HG03571 (cell line): ENCODE measurements at regions not wholly inside any gene's neighbourhood (a gene's known extent, or its start where the extent isn't known, plus 50 kb on each side); places are given as distances from the start of the nearest gene placed in this dataset.

ENCODE experiments used
- ATAC-seq: cut with Tn5 transposase; IDR thresholded peaks from one replicate; pipeline ENCODE4 v1.9.1; 2021; ENCODE audit not compliant: unreplicated experiment

DNA sequence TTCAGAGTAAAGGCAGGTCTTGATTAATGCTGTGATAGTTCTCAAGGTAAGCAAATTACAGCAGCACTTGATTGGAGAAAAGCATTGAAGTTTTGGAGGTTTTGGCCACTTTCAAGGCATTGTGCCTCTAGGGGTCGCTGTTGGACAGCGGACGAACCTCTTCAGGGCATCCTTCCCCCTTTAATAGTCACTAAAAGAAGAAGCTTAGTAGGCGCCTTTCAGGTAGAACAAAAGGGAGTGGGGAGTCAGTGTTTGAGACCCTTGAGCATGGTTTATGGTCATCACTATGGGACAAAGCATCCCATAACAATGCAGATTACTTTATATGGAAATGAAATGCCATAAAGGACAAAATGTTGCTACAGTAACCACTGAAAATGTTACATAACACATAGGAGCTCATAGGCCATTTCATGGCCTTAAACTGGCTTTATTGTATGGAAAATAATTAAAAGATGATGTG lies 199.5 kb upstream of the DCN start:
- peak; percentile 87 for ATAC-seq

DNA sequence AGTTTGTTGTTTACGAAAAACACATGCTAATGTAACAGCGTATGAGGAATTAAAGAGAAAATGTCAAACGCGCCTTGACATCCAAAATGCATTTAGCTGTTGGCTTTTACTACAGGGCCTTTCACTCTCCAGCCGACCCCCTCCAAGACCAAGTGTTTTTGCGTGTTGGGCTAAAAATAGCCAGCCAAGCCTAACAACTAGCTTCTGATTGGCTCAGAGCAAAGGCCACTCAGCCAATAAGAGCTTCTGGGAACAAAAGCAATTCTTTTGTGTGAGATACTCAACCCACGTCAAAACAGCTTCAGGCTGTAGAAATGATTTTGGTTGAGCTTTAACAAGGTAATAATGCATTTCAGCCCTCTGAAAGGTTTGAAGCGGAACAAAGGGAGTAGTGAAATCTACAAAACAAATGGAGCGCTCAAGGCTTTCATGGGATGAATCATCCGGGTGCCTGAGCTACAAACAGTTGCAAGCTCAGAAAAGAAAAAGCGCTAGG lies 198.7 kb upstream of the DCN start:
- peak; percentile 44 for ATAC-seq

DNA sequence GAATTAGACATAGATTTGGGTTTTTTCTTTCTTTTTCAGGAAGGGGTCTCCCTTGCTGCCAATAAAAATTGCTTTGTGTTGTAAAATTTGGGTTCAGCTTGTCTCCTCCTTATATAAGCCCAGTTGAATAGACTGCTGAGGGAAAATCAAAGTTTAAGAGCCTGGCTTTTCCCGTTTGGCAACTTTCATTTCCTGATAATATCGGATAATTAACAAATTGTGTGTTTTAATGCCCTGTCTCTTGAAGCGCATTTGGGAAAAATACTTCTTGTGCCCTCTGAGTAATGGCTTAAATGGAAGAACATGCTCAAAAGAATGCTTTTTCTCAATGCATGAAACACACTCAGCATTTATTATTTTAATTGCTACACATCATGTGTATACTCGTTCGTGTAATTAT lies 198.0 kb upstream of the DCN start:
- ATAC-seq: no peak

DNA sequence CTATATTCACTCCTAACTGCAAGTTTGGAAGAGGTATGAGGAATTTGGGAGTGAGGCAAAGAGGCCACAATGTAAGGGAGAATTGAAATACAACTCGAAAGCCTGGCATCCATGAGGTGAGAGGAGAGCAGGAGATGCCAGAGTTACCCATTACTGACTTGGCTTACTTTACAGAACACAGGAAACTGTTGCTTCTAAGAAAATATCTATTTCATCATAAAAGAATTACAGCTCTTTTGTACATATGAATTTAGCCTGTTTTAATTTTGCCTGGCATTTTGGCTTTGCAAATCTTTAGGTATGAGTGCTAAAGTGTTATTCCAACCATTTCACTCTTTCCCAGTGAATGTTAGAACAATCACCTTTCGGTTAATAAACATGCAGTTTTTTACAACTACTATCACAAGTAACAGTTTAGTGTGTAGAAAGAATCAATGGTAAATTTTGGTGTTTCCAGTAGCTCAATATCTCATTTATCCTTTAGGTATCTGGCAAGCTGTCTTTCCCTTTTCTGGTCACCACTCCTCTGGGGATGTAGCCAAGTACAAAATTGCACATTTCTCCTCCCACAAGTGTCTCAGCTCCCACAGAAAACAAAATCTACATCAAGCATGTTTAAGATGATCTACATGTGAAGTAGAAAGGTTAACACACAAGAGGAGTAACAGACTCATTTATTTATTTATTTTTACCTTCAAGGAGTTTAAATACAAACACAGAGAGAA lies 196.6 kb upstream of the DCN start:
- no peak for ATAC-seq

DNA sequence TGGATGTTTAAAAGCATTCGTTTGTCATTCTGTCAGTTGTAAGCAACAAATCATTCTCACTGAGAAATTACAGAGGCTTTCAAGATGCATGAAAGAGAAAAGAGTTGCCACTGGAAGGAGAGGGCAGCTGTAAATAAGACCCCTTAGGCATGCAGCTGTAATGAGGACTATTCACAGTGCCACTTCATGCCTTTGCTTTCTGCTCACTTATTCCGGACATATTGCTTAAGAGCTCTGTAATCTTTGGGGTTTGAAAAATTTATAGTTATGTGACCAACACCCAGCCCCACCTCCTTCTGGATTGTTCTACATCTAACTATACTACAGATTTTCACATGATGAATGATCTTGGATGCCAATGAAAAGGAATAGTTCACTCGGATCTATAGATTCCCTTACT lies 194.8 kb upstream of the DCN start:
- ATAC-seq: no peak

DNA sequence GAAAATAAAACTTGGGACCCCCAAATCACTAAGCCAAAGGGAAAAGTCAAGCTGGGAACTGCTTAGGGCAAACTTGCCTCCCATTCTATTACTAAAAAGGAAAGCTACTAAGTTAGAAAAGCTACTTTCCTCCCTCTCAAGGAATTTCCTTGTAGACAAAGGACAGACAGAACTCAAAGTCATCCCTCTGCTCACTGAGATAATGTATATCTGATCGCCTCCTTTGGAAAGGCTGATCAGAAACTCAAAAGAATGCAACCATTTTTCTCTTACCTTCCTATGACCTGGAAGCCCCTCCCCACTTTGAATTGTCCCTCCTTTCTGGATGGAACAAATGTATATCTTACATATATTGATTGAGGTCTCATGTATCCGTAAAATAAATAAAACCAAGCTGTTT lies 190.5 kb upstream of the DCN start:
- no peak for ATAC-seq

DNA sequence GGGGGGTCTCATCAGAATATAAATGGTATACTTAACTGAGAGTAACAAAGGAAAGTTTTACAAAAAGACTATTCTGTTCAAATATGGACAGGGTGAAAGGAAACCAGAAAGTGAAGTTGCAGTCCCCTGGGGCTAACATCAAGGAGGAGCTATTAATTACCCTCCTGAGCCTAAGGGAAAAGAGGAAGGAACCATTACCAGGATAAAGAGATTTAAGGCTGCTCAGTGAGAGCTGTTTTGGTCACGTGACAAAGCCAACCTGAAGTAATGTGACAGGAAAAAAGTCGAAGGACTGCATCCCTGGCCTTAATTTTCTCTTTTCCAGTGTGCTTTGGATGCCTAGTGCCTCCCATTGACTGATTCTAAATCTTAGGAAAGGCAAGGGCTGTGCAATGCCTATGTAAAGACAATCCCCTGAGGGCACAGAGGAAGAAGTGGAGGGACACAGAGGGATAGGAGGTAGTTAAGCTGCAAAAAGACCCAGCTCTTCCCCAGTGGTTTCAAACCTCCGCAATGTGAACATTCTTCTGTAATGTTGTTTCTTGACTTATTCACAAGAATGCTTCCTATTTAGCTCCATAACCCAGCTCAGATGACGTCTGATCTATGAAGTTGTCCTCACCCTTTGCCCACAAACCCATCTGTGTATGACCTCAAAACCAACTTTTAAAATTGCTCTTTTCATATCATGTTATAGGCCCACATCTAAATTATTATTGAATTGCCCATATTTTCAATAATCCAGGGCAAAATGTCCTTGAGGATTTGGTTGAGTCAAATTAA lies 187.7 kb upstream of the DCN start:
- ATAC-seq: no peak

DNA sequence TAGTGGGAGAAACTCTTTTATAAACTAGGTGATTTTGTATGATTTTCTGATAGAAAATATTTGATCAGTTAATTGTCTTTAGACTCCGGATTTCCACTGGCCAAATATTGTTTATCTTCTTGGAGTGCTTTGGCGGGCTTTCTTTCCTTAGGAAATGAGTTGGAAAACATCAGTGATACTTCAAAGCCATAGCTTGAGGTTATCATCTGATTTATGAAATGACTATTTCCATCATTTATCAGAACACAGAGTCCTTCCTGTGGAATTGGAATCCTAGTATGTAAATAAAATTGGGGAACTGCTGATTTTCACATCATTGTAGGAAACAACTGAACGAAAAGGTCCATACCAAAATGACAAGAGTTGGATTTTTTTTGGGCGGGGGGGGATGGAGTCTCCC lies 186.0 kb upstream of the DCN start:
- no peak for ATAC-seq

DNA sequence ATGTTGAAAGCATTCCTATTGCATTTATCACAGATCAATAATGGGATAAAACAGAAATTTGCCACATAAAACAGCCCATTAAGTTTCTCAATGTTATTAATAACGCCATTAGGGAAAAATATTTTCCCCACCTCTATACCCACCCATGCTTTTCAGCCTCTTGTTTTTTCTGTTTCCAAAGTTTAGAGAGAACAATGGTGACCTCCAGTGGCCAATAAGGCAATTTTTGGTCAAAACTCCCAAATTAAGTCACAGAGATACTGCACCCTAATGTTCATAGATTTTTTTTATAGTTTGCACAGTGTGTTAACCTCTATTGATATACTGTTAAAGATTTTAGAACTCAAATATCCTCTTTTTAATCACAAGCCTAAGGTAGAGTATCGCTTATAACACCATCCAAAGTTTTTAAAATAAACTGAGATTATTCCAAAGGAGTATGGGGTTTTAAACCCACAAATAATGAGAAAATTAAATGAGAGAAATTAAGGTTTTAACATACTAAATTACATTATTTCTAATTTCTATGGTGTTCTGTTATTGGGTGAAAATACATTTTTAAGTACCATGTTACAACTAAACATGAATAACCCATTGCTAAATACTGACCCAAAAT lies 184.7 kb upstream of the DCN start:
- no peak for ATAC-seq

DNA sequence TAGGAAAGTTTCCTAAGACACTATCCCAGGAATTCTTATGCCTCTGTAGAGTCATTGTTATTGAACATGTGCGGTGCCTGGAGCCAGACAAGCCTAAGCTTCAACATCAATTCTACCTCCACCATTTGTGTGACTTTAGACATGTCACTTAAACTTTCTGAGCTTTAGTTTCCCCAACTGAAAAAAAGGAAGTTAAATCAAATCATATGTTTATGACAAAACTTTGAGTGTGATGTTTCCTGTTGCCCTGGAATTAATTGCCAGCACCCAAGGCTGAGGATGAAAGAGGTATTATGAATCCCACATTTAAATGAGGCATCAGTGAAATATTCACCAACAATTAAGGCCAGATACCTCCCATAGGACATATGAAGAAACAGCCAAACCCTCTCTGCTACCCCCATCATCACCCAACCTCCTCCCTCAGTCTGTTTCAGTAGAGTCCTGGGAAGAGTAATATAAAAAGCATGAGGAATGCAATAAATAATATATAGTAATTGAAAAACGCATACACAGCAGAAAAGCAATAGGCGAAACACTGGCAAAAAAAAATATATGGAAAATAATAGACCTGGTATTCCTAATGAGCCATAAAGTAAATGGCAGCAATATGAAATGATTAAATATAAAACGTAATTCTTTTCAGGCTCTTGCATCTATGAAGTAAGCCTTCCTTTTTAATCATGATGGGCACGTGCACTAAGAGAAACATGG lies 182.0 kb upstream of the DCN start:
- no peak for ATAC-seq

DNA sequence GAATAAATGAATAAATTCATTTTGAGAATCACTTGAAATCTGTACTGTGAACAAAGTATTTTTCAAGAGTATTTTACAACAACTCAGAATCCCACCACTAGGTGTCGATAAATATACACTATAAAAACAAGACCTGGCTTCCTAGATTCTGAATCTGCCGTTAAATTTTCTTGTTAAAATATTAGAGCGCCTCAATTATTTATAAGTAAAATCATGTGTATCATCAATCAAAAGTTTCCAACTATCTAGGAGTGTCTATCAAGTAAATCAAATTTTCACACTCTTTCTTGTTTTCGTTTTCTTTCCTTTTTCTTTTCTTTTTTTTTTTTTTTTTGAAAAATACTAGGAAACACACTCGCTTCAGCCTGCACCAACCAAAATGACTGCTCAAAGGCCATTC lies 179.2 kb upstream of the DCN start:
- no peak for ATAC-seq

DNA sequence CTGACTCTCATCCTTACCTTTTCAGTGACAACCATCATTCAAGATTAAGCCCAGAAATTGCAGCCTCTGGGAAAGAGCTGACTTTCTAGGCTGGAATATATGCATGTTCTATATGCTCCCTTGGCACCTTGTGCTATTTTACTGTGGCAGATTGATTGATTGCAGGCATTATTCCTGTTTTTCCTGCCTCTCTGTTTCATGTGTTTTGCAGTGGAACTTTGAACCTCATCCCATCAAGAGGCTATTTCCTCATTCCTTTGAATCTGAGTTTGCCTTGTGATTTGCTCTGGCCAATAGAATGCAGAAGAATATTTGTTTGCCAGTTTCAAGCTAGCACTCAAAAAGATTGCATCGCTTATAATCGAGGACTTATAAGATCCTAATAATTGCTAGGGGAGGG lies 174.8 kb upstream of the DCN start:
- ATAC-seq: no peak

DNA sequence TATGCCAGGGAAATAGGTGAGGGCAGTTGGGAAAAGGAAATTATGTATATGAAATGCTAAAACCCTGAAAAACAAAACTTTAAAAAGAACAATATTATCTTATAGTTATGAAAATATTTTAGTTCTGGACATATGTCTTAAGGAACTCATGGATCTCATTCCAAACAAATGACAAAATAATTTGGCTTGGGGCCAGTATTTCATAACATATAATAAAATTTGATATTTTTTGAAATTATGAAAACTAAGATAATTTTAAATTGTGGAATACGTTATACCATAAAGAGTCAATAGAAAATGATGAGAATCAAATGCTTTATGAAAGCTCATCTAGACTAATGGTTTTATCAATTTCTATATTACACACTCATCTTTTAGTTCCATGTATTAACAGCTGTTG lies 173.8 kb upstream of the DCN start:
- no peak for ATAC-seq

DNA sequence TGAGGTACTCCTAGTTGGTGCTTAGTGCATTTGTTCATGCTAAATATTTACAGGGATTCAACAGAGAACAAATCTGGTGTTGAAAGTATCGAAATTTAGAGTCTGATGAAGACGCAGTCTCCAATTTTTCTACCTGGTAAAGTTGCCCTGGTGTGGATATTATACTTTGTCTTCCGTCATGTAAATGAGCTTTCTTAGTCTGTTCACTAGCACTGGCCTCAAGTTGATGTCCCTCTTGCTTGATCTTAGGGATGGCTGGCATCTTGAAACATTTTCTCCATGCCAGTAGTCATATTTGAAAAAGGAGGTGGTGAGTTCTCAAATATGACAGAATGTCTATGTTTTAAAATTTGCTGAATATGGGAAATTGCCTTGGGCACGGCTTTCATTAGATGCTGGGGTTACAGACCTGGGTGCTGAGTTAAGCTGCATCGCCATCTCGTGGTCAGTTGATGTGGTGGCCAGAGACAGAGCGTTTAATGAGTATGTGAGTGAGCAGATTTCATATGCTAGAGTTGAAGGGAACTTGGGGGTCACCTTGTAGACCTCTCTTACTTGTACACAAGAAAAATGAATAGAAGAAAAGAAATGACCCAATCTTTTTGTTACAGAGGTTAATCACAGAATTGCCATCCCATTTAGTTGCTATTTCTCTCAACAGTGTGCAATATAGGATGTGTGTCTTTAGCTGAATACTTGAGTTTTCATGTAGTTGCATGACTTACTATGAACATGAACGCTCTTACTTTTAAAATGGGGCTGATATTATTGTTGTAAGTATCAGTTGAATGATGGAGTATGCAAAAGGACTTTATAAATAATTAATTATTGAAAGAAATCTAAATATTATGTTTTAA lies 172.8 kb upstream of the DCN start:
- ATAC-seq: peak; percentile 95

DNA sequence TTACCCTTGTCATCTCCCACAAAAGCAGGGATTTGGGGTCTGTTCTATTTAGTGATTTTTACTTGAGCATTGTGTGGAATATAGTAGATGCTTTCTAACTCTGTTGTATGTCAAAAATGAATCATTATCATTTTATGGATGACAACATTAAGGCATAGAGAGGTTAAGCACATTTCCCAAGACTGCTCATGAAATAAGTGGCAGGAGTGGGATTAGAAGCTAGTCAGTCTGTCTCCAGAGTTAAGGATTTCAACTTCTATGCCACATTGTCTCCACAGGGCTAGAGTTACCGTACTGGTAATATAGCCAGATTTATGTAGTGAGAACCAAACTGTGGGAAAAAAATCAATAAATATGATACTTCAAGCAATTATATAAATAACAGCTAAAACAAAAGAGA lies 170.6 kb upstream of the DCN start:
- no peak for ATAC-seq

DNA sequence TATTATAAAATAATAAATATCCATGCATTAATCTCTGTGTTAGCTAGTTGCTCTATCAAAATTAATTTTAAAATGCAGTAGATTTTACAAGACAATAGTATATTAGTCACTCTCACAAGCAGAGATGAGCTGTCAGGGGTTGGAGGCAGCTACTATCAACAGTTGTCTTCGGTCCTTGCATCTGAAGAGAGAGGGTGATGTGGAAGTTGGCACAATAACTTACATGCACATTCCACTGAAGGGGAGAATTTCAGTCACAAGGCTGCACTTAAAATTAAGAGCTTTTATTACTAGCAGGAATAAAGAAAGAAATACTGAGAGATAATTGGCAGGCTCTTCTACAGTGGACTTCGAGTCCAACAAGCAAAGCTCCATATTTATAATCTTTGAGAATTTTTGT lies 166.9 kb upstream of the DCN start:
- no peak for ATAC-seq

DNA sequence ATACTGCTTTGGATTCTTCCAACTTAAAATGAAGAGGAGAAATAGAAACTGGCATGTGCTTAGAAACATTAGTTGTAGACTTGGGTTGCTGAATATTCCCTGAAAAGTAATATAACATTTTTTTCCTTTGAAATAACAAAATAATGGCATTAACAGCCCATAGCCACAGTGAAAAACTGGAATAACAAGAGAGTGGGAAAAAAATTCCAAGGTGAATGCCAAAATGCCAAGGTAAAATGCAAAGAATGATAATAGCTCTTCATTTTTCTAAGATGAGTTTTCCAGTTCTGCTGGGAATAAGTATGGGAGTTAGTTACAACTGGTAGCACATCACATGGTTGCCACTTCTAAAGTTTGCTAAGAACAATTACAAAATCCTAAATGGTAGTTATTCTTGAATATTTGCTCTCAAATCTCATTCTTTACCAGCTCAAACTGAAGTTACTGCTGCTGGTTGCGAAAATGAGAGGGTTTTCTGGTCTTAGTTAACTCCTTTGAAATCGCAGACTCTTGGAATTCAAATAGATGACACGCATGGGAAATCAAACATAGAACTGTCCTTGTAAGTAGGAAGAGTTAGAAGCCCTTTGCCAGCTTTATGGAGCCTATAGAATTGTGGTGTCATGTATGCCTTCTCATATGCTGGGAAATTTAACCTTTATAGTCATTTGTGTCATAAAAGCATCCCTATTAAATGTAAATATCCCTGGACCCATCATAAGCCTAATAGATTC lies 165.0 kb upstream of the DCN start:
- ATAC-seq: no peak

DNA sequence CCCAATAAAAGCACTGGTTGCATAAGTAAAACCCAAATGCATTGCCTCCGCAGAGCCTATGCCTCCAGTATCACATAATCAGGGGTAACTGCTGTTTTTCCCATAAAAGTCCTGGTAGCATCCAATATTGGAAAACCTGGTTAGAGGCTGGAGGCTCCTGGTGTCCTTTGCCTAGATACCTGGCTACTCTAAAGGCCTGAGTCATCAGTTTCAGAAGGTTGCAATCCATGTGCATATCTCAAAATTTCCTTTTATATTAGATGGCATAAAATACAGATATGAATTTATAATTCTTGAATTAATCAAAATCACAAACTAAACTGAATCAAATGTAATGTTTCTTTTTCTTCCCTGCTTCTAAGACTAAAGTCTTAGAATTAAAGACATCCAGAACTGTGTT lies 164.2 kb upstream of the DCN start:
- ATAC-seq: no peak

DNA sequence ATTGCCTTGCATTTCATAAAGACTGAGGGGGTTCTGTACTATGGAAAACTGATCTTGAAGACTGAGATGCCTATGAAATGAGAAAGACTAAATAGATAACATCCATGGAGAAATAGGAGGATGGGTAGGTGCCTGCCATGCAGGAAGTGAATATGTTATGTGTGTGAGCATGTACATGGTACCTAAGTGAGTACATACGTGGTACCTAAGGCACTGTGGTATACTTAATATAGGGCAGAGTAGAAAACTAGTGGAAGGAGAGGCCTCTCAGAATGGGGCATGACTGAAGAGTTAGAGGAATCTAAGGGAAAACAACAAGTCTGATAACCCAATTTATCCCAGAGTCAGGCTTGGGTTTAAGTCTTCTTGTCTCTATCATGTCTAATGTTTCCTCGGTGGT lies 161.8 kb upstream of the DCN start:
- ATAC-seq: no peak

DNA sequence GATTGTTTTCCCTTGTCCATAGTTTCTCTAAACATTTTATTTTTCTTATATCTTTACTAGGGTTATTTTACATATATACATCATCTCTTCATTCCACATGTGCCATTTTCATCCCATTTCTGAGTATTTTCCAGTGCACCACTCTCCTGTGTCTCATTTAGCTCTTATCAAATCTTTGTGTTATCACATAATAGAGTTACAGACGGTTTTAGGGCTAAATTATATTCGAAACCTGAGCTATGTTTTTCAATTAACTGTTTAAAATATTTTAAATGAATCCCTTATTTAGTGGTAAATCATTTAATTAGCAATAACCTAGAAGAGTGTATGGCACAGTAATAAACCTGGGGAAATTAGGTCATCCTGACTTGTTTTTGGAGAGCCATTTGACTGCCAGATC lies 160.4 kb upstream of the DCN start:
- ATAC-seq: no peak
